HG02610 (cell line): ENCODE measurements at regions not wholly inside any gene's neighbourhood (a gene's known extent, or its start where the extent isn't known, plus 50 kb on each side); places are given as distances from the start of the nearest gene placed in this dataset.
"Not testable (repeated sequence)": the region's sequence is repeated elsewhere in the genome, so short reads cannot be mapped to it uniquely, and the experiment has no call there.

Source experiments
- ATAC-seq: cut with Tn5 transposase; IDR thresholded peaks from one replicate; pipeline ENCODE4 v1.9.1; 2021; ENCODE audit warnings: mild to moderate bottlenecking, moderate library complexity; ENCODE audit not compliant: unreplicated experiment

GRCh38 chr13:75963302-75963701 lies 327.2 kb downstream of the LMO7 start:
- no peak for ATAC-seq

- no peak for ATAC-seq
Measured at GRCh38 chr13:75961911-75962310, 325.8 kb downstream of the LMO7 start.

GRCh38 chr13:75960538-75960994 lies 324.4 kb downstream of the LMO7 start:
- ATAC-seq = peak; percentile 97

GRCh38 chr13:75959861-75960481 lies 323.8 kb downstream of the LMO7 start:
- no peak for ATAC-seq

GRCh38 chr13:75953589-75953988 lies 317.5 kb downstream of the LMO7 start:
- not testable (repeated sequence) for ATAC-seq

GRCh38 chr13:75947448-75947847 lies 311.3 kb downstream of the LMO7 start:
- no peak for ATAC-seq

GRCh38 chr13:75946536-75947284 lies 310.6 kb downstream of the LMO7 start:
- ATAC-seq = no peak

- ATAC-seq = no peak
Measured at GRCh38 chr13:75945841-75946482, 309.8 kb downstream of the LMO7 start.

GRCh38 chr13:75938811-75939560 lies 302.9 kb downstream of the LMO7 start:
- no peak for ATAC-seq

GRCh38 chr13:75936791-75937190 lies 300.7 kb downstream of the LMO7 start:
- ATAC-seq = no peak

- no peak for ATAC-seq
Measured at GRCh38 chr13:75935805-75936204, 299.7 kb downstream of the LMO7 start.

- ATAC-seq = no peak
Measured at GRCh38 chr13:75934889-75935288, 298.8 kb downstream of the LMO7 start.

GRCh38 chr13:75932636-75933035 lies 296.5 kb downstream of the LMO7 start:
- ATAC-seq = no peak

- no peak for ATAC-seq
Measured at GRCh38 chr13:75931116-75931515, 295.0 kb downstream of the LMO7 start.

- no peak for ATAC-seq
Measured at GRCh38 chr13:75929076-75929475, 292.9 kb downstream of the LMO7 start.

- no peak for ATAC-seq
Measured at GRCh38 chr13:75927183-75927669, 291.1 kb downstream of the LMO7 start.

- no peak for ATAC-seq
Measured at GRCh38 chr13:75920536-75920935, 284.4 kb downstream of the LMO7 start.

GRCh38 chr13:75919660-75920199 lies 283.6 kb downstream of the LMO7 start:
- ATAC-seq = no peak

GRCh38 chr13:75915066-75915465 lies 278.9 kb downstream of the LMO7 start:
- no peak for ATAC-seq

- ATAC-seq = no peak
Measured at GRCh38 chr13:75913925-75914324, 277.8 kb downstream of the LMO7 start.

- no peak for ATAC-seq
Measured at GRCh38 chr13:75910591-75910990, 274.5 kb downstream of the LMO7 start.
